ENCODE measurements at regions not wholly inside any gene's neighbourhood (a gene's known extent, or its start where the extent isn't known, plus 50 kb on each side); places are given as distances from the start of the nearest gene placed in this dataset.
"Not testable (repeated sequence)": the region's sequence is repeated elsewhere in the genome, so short reads cannot be mapped to it uniquely, and the experiment has no call there.

DNA sequence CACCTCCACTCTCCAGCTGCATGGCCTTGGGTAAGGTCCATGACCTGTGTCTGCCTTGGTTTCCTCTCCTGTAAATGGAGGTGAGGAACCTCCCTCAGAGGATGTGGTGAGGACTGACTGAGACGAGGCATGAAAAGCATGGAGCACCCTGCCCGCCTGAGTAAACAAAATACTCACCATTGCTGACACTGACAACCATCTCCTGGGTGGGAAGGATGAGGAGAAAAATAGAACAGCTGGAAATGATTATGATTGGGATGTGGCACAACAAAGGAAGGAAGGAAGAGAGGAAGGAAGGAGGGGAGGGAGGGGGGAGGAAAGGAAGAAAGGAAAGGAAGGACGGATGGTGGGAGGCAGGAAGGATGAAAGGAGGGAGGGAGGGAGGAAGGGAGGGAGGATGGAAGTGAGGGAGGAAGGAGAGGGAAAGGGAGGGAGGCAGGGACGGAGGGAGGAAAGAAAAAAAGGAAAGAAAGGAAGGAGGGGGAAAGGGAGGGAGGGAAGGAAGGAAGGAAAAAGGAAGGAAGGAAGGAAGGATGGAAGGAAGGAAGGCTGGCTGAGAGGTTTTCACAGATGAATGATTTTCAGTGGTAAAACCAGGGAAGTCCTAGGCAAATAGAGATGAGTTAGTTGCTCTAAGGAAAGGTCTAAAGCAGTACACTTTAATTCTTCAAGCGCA lies 276.5 kb upstream of the XYLT1 start:
- DNase-seq (ENCODE audit: low spot score): no peak

DNA sequence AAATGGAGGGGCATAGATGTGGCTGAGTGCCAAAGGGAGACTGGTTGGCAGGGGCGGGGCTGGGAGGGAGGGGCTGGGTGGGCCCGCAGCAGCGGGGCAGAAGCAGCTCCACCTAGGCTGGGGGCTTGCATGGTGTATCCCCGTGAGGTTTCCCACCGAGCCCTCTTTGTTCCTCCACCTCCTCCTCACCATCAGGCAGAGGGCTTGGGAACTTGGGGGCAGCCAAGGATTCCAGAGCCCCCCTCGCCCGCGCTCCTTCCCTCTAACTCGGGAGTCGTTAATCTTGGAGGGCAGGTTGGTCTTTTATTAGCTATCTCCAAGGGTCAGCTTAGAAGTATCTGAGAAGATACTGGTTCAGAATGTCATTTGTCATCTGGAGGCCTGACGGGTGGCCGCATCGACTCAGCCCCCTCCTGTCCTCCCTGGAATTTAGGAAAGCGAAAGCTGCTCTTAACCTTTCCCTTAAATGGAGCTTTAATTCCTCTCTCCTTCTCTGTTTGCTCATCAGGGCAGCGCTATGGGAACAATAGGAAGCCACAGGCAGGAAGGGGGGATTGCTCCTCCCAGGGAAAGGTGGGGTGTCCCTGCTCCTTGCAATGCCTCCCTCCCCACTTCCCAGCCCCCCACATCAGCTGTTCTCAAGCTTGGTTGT lies 274.3 kb upstream of the XYLT1 start:
- no peak for DNase-seq (ENCODE audit: low spot score)

DNA sequence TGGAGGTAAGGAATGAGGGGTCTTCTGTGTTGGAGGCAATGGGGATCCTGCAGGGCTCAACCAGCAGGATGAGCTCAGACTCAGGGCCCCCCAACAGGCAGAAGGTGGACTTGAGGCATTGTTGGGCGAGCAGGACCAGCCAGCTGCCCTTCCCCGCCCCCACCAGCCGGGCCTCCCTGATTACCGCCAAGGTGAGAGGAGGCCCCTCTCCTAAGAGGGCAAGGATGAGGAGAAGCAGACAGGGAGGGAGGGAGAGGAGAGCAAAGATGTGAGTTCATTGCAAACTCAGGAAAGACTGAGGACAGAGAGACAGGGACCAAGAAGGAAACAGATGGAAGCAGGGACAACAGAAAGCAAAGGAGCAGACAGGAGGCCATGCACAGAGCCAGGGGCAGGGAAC lies 272.8 kb upstream of the XYLT1 start:
- no peak for DNase-seq (ENCODE audit: low spot score)

DNA sequence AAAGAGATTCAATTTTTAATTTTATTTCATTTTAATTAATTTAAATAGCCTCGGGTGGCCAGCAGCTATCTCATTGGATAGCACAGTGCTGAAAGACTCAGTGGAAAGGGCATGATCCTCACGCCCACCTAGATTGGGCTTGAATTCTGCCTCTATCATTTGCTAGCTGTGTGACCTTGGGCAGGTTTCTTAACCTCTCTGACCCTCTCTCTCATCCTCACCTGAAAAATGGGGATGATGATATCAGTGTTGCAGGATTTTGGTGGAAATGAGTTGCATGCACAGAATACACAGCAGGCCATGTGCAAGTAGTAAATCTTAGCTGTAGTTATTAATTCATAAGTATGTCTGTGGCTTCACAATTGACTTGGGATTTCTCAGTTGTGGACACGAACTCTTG lies 272.4 kb upstream of the XYLT1 start:
- DNase-seq (ENCODE audit: low spot score): no peak

DNA sequence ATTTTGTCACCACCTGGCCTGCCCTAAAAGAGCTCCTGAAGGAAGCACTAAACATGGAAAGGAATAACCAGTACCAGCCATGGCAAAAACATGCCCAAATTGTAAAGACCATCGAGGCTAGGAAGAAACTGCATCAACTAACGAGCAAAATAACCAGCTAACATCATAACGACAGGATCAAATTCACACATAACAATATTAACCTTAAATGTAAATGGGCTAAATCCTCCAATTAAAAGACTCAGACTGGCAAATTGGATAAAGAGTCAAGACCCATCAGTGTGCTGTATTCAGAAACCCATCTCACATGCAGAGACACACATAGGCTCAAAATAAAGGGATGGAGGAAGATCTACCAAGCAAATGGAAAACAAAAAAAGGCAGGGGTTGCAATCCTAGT lies 264.3 kb upstream of the XYLT1 start:
- DNase-seq (ENCODE audit: low spot score): not testable (repeated sequence)

DNA sequence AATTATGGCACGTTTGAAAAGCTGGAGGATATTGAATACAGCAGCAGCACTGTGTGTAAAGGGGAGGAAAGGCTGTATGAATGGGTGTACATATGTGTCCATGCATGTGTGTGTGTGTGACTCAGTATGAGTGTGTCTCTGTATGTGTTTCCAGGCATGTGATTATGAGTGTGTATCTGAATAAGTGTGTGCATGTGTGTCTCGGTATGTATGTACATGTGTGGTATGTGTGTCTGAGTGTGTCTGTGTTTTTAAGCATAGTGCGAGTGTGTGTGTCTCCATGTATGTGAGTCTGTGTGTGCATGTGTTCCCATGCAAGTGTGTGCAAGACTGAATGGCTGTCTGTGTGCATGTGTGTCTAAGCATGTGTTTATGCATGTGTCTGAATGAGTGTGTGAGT lies 259.1 kb upstream of the XYLT1 start:
- no peak for DNase-seq (ENCODE audit: low spot score)

DNA sequence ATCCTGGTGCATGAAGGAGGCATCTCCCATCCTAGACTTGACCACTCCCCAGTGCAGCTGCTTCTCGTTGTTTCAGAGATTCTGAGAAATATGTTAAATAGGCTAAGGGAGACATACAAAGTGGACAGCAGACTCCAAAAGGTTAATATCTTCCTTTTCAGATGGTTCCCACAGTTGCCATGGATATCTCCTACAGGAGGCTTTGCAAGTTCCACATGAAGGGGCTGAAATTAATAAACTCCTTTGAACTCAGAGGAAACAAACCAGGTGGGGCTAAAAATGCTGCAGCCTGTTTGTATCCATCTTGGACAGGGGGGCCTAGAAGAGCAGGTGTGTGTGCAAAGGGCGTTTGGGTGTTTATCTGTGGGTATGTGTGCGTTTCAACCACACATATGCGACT lies 257.4 kb upstream of the XYLT1 start:
- DNase-seq (ENCODE audit: low spot score): no peak

DNA sequence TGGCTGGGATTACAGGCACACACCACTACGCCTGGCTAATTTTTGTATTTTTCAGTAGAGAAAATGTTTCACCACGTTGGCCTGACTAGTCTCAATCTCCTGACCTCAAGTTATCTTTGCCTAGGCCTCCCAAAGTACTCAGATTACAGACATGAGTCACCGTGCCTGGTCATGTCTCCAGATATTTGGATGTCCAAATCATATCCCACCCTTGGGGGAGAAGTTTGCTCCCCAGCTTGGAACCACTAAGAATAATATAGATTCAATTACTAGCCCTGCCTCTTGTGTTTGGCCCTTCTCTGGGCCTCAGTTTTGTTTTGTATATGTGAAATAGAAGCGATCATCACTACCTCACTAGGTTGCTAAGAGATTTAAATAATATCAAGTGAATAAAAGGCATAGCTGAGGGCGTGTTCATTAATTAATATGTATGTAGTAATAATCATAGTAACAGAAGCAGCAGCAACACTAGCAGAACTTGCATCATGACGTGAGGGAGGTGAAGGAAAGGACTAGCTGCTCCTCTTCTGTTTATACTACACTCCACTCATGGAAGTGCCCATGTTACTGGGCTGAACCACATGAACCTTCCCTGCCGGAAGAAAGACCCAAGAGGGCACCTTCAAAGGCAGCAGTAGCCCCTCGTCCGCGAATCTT lies 253.6 kb upstream of the XYLT1 start:
- no peak for DNase-seq (ENCODE audit: low spot score)

DNA sequence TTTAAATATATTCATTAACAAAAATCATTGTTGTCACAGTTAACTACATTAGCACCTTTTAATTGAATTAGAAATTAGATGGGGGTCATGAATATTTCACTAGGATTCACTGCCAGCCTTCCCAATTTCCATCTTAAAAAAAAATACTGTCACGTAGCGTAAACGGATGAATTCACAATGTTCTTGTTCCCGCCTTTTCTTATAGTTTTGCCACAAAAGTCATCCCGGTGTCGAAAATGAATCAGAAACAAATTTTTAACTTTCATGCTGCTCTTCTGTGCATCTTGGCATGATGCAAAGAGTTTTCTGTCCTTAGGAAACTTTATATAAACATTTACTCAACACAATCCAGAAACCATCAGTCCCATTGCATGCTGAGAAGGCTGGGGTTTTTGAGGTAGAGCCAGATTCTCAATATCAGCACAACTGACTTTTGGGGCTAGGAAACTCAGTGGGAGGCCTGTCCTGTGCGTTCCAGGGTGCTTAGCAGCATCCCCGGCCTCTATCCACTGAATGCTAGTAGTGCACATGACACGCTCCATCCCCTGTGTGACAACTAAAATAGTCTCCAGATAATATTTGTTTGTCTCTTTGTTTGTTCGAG lies 252.9 kb upstream of the XYLT1 start:
- no peak for DNase-seq (ENCODE audit: low spot score)

DNA sequence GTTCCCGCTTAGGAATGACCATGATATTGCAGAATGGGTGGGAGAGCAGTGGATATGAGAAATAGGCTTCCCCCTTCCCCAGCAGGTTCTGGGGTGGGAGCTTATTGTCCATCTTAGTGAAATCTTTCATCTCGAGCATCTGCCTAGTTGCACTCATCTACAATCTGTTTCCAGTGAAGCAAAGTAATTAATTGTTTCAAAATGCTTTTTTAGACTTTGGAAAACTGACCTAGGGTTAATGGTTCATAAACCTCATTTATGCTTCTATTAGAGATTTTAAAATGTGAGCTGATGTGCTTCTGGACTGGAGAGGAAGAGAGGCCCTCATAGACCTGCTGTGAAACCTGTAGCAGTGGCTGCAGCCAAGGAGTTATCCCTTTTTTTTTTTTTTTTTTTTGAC lies 247.7 kb upstream of the XYLT1 start:
- DNase-seq (ENCODE audit: low spot score): no peak

DNA sequence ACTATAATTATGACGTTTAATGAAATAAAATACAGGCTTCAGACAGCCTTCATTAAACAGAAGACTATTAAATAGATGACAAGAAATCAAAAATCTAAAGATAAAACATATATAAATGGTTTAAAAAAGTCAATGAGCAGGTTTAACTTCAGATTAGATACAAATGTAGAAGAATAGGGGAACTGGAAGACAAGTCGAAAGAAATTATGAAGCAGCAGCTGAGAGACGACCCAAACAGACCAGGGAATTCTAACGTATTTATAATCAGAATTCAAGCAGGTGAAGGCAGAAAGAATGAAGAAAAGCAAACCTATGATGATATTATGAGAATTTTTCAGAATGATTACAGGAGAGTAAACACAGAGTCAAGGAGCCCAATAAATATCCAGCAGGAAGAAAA lies 235.1 kb upstream of the XYLT1 start:
- DNase-seq (ENCODE audit: low spot score): no peak

DNA sequence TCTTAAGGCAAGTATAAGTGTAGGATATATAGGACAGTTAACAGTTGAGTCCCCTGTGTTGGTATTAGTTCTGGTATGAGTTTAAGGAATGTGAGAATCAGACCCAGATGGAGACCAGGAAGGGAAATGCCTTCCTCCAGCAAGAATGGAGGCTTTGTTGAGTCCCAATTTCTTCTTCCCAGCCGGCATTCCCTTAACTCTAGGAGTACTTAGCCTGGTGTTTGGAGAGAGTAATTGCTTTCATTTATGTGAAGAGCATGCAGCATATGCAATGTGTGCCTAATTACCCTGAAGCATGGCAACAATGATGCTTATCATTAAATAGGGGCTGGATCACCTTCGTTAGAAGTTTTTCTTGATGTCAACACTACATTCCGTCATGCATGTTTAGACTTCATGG lies 225.9 kb upstream of the XYLT1 start:
- DNase-seq (ENCODE audit: low spot score): no peak

DNA sequence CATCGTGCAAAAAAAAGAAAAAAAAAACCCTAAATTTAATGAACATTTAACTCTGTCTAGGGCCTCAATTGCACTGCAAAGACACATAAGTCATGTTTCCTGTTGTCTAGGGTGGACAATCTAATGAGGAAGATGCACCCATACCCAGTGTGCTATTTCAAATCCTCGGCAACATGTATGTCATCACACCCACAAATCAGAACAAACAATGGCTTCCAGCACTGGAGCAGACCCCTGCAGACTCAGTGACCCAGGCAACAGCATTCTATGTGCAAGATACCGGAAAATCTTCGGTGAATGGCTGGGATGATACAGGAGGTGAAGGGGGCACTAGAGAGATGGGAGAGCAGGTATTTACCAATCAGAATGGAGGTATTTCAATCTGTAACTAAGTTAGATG lies 221.7 kb upstream of the XYLT1 start:
- no peak for DNase-seq (ENCODE audit: low spot score)

DNA sequence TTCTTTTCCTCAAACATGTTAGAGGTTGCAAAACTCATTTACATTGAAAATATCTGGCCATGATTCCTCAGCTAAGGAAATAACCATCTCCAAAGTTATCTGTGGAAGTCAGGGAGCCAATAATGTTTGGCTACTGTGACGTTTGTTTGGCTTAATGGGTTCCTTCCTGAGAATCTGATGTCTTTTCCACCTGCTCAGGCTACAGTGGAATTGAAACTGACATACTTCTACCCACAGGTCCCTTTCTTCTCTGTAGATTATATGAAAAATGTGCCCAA lies 221.1 kb upstream of the XYLT1 start:
- DNase-seq (ENCODE audit: low spot score): no peak

DNA sequence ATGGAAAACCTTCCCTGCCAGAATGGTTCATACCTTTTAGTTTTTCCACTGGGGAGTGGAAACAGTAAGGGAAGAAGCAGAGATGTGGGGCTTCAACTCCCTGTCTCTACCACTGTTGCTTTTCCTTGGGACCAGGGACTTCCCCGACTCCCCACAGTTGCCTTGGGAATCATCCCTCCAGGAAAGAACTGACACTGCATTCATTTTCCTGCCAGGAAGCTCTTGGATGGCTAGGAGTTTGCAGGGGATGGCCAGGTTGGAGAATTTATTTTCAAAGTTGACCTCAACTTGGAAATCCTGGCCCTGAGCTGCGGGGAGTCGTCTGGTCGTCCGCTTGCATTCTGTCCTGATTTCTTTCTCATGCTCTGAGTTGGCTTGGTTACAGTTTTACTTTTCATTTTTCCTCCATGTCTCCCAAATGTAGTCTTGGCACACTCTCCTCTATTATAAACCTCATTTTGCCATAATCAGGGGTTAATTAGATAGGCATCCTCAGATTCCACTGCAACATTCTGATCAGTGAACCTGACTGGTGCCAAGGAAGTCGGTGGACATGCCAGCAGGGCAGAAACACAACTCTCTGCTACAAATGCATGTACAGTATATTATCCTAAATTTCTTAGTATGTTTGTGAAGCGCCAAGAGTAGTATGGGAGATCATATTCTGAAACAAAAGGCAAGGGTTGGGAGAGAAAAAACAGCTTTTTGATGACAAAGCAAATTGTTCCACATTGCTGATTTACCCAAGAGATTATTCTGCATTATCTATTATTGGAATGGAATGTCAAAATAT lies 220.5 kb upstream of the XYLT1 start:
- no peak for DNase-seq (ENCODE audit: low spot score)

DNA sequence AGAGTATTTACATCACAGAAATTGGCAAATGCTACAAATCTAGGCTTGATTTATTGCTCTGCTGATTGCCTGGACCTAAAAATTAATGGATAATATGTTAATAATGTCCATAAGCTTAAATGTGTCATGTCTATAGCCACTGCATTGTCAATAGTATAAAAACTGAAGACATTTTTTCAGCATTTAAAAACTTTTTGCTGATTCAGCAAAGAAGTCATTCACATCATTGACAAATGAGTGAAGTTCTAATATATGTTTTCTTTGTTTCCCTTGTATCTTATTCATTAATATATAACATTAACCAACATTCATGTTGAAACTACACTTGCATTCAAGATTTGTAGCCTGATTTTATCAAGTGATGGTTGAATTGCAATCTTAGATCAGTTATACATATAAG lies 214.7 kb upstream of the XYLT1 start:
- DNase-seq (ENCODE audit: low spot score): no peak

DNA sequence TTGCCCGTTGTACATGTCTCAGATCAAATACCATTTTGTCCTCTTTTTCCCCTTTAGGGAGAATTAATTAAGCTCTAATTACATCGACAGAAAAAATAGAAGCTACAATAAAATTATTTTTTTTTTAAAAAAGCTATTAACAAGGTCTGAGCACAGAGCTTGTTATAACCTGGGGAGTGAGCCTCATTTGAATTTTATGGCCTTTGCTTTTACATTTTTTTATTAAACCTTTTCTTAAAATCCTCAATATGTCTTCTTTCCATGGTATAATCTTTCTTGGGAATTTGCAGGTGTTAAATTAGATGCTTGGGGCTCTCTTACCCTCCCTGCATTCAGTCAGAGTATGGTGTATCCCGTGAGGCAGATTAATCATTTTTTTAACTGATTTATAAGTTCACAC lies 212.5 kb upstream of the XYLT1 start:
- DNase-seq (ENCODE audit: low spot score): no peak

DNA sequence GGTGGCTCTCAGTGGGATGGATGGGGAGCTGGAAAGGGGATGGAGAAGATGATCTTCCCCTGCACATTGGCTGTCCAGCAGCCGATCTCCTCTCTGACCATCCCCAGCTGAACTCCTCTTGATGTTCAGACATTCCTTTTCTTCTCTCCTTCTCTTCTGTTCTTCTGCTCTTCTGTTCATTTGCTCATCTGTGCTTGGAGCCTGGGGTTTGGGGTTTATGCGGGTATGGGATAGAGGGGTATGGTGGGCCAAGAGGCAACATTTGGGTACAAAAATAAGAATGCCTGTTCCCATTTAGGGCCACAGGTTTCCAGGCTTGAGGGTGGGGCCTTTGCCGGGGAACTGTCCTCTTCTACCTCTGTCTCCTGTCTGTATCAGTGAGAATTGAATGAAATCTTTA lies 205.4 kb upstream of the XYLT1 start:
- no peak for DNase-seq (ENCODE audit: low spot score)

DNA sequence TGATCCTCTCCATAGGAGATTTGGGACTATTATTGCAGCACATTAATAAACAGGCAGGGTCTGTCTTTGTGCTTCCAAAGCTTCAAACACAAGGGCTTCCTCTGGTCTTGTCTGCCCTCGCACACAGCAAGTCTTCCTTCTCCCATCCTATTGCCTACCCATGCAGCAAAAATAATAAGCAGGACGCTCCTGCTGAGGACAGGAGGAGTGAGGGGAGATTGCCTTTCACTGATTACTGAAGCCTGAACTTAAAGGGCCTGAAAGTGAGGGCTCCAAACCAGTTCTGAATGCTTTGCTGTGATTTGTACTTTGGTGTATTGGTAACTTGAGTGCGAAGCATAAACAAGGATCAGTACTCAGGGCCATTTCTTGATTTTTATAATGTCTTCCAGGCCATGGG lies 197.6 kb upstream of the XYLT1 start:
- DNase-seq (ENCODE audit: low spot score): no peak

DNA sequence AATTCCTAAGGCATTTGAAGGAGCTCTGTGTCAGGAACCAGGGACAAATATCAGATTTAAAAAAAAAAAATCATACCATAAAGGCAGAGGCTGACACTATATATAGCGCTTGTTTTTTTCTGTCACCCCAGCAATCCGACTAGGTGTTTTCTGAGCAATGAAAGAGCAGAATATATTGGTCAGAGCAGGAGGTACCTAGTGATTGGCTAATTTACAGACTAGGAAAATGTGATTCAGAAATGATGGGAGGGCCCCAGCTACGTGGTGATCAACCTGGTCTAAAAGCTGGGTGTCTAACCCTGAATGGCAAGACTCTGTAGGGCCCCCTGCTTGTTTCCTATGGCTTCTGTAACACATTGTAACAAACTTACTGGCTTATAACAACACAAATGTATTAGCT lies 195.5 kb upstream of the XYLT1 start:
- DNase-seq (ENCODE audit: low spot score): no peak

DNA sequence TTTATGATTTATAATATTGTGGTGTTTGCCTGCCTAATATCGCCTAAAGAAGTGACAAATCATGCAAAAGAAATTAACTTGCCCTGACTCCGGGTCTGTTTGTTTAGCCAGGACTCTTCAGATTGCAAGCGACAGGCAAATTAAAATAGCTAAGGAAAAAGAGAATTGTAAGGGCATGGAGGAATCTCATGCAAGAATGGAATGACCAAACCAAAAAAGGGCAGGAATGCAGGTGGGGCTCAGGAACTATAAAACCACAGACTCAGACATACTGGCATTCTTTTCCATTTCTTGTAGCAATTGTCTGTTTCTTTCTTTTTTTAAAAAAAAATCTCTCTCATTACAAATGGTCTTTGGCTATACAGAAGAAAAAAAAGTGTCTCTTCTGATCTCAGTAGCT lies 188.1 kb upstream of the XYLT1 start:
- DNase-seq (ENCODE audit: low spot score): no peak

DNA sequence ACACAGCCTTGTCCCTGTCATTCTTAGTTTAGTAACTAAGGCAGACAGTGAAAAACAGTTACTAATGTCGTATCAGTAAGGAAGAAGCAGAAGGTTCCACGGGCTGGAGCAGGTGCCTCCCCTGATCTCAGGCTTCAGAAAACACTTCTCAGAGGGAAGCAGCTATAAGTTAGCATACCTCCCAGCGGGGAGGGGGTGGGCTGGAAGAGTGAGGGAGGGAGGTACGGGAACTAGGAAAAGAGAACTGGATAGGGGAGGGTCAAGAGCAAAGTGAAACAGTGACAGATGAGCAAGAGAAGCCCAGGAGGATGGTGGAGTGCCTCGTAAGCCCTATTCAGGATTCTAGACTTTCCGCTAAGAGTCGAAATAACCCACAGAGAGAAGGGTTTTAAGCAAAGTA lies 186.3 kb upstream of the XYLT1 start:
- no peak for DNase-seq (ENCODE audit: low spot score)

DNA sequence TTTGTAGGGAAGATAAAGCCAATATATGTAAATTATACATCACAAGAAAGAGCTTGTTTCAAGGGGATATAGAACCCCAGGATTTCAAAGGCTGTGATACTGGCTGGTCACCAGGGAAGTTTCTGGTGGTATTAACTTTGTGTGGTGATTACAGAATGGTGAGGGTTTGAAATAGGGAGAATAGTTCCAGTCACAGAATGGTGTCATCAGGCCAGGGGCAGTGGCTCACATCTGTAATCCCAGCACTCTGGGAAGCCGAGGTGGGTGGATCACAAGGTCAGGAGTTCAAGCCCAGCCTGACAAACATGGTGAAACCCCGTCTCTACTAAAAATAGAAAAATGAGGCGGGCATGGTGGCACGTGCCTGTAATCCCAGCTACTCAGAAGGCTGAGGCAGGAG lies 183.8 kb upstream of the XYLT1 start:
- DNase-seq (ENCODE audit: low spot score): no peak
